Neutrophil (primary cell): ENCODE measurements at regions not wholly inside any gene's neighbourhood (a gene's known extent, or its start where the extent isn't known, plus 50 kb on each side); places are given as distances from the start of the nearest gene placed in this dataset.
"Not testable (repeated sequence)": the region's sequence is repeated elsewhere in the genome, so short reads cannot be mapped to it uniquely, and the experiment has no call there.

ENCODE experiments used
- H3K27ac ChIP-seq: fragments of 200-600 bp; sonication (generic); 2 replicates; pipeline ENCODE4 v1.5.1; 2016; ENCODE audit warnings: mild to moderate bottlenecking, moderate library complexity
- H3K27me3 ChIP-seq: fragments of 200-600 bp; sonication (generic); 2 replicates; pipeline ENCODE4 v1.6.0; 2016; ENCODE audit warnings: mild to moderate bottlenecking
- H3K36me3 ChIP-seq: fragments of 200-600 bp; sonication (generic); 2 replicates; pipeline ENCODE4 v1.5.1; 2017
- H3K4me1 ChIP-seq, 2 experiments: fragments of 200-600 bp in 1 of 2; sonication (generic) in 1 of 2; 1 replicate in 1 of 2; 2 replicates in 1 of 2; pipeline versions ENCODE4 v1.5.1 to v1.6.1; 2013 to 2016; ENCODE audit warnings: low read depth in 1 of 2, low read length in 1 of 2, mild to moderate bottlenecking in 1 of 2, moderate library complexity in 1 of 2; ENCODE audit not compliant: control insufficient read depth in 1 of 2, insufficient read depth in 1 of 2
- H3K4me3 ChIP-seq, 2 experiments: fragments of 200-600 bp in 1 of 2; sonication (generic) in 1 of 2; 1 replicate in 1 of 2; 2 replicates in 1 of 2; pipeline ENCODE4 v1.5.1; 2013 to 2016; ENCODE audit warnings: low read depth in 1 of 2, low read length in 1 of 2, mild to moderate bottlenecking in 1 of 2, moderate library complexity in 1 of 2
- H3K9me3 ChIP-seq: fragments of 200-600 bp; sonication (generic); 2 replicates; pipeline ENCODE4 v1.5.1; 2016
- TF ChIP-seq, protein P1 (sequence below): fragments of 200-600 bp; sonication (generic); IDR thresholded peaks from 2 replicates; pipeline ENCODE4 v1.5.1; 2016; ENCODE audit warnings: antibody characterized with exemption

DNA sequence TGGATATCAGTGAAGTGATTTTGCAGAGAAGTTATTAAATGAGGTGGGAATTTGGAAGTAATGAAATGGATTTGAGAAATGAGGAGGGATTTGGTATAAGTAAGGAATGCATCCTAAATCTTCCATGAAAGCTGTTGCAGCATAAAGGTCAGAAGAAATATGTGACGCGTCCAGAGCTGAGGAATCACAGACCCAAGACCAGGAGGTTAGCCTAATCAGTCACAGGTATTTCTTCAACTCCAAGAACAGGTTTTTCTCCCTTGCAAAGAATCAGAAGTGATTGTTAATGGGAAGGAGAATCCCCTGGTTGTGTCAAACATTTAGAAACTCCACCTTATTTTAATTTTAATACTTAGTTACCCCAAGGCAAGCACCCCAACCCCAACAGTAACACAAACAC, 253.2 kb downstream of the MEX3B start:
- Histone ChIP-seq H3K27ac (no peak overlapping the region), H3K9me3 (no peaks in the 10 kb centered on the region), H3K4me1 (no peaks in the 10 kb centered on the region), H3K36me3 (no peaks in the 10 kb centered on the region), H3K4me3 (no peak overlapping the region), H3K27me3 (no peaks in the 10 kb centered on the region)
- TF ChIP-seq, protein P1, sequence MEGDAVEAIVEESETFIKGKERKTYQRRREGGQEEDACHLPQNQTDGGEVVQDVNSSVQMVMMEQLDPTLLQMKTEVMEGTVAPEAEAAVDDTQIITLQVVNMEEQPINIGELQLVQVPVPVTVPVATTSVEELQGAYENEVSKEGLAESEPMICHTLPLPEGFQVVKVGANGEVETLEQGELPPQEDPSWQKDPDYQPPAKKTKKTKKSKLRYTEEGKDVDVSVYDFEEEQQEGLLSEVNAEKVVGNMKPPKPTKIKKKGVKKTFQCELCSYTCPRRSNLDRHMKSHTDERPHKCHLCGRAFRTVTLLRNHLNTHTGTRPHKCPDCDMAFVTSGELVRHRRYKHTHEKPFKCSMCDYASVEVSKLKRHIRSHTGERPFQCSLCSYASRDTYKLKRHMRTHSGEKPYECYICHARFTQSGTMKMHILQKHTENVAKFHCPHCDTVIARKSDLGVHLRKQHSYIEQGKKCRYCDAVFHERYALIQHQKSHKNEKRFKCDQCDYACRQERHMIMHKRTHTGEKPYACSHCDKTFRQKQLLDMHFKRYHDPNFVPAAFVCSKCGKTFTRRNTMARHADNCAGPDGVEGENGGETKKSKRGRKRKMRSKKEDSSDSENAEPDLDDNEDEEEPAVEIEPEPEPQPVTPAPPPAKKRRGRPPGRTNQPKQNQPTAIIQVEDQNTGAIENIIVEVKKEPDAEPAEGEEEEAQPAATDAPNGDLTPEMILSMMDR, result no peak

DNA sequence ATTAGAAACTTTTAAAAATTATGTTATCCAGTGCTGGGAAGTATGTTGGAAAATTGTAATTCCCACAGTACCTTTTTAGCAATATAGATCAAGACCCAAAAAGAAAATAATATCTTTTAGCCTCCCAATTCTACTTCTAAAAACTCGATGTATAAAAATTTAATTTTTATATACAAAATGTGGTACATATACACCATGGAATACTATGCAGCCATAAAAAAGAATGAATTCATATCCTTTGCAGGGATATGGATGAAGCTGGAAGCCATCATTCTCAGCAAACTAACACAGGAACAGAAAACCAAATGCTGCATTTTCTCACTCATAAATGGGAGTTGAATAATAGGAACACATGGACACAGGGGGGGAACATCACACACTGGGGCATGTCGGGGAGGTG, 254.5 kb downstream of the MEX3B start:
- not testable (repeated sequence) for H3K4me3 ChIP-seq, H3K27me3 ChIP-seq, H3K9me3 ChIP-seq, H3K27ac ChIP-seq, H3K36me3 ChIP-seq, H3K4me1 ChIP-seq

DNA sequence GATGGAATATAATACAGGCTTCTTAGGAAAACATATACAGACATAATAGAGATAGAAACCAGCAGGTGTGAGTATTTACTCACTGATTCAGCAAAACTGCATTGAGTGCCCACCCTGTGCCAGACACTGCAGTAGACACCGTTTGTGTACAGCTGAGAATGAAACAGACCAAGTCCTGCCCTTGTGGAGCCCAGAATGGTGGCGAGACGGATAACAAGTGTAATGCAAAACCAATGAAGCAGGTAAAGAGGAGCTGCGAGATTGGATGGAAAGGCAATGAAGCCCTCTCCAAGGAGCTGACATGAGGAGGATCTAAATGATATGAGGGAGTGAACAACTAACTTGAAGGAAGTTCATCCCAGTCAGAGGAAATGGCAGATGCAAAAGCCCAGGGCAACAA, 256.4 kb downstream of the MEX3B start:
- Histone ChIP-seq H3K4me3 (no peak overlapping the region), H3K36me3 (no peaks in the 10 kb centered on the region), H3K27ac (no peak overlapping the region), H3K27me3 (no peaks in the 10 kb centered on the region), H3K9me3 (no peaks in the 10 kb centered on the region), H3K4me1 (no peaks in the 10 kb centered on the region)
- TF ChIP-seq, protein P1, result no peak

DNA sequence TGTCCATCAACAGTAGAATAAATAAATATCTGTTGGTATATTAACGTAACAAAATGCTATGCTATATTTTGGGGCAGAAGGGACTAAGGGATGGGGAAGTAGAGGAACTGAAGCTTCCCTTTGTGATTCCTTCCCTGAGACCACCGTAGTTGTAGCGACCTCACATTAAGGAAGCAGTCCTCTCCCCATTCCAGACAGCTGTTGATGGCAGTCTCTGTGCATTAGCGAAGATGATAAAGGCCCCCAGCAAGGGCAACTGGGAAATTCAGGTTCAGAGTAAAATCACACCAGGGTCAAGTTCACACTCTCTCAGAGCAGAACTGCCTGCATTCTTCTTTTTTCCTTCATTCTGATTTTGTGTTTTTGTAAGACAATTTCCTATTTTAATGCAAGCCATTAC, 259.0 kb downstream of the MEX3B start:
- H3K4me3 ChIP-seq, result no peak overlapping the region
- H3K9me3 ChIP-seq, result no peaks in the 10 kb centered on the region
- H3K36me3 ChIP-seq, result no peaks in the 10 kb centered on the region
- no peaks in the 10 kb centered on the region for H3K4me1 ChIP-seq
- TF ChIP-seq, protein P1, result no peak
- H3K27me3 ChIP-seq, result no peaks in the 10 kb centered on the region
- no peak overlapping the region for H3K27ac ChIP-seq

DNA sequence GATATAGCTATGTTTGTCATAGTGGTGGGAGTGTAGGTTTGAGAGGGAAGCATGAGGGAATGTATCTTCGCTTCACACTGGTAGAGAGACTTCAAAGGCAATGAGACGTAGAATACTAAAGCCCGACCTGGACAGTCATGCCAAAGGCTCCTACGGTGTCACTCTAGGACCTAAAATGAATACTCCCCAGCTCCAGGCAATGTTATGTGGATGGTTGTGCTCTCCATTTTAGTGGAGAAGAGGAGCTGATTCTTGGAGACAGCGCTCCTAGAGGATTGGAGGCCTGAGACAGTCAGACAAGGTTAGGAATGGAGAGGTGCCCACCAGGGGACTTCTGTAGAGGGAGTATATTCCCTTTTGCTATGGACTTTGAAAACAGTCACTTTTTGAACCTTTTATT, 260.1 kb downstream of the MEX3B start:
- Histone ChIP-seq H3K36me3 (no peaks in the 10 kb centered on the region), H3K27me3 (no peaks in the 10 kb centered on the region), H3K4me3 (no peak overlapping the region), H3K4me1 (no peaks in the 10 kb centered on the region), H3K9me3 (no peaks in the 10 kb centered on the region), H3K27ac (no peak overlapping the region)
- TF ChIP-seq, protein P1, result no peak

DNA sequence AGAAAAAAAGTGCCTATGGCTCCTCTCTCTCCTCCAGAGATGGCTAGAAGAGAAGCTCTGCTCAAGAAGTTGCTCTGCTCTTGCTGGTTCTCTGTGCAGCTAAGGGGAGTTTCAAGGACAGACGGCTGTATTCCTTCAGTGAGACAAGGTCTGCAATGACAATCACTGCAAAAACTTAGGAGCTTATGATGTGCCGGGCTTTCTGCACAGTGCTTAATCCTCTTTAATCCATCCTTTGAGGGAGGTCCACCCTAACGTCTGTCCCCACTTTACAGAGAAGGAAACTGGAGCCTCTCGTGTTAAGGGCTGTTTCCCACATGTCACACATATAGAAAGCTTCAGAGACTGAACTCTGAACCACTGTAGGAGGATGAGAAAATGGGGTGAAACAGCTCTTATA, 260.6 kb downstream of the MEX3B start:
- H3K4me3 ChIP-seq, result no peak overlapping the region
- H3K27me3 ChIP-seq, result no peaks in the 10 kb centered on the region

More for the DNA sequence above, 260.6 kb downstream of the MEX3B start:
- H3K36me3 ChIP-seq, result no peaks in the 10 kb centered on the region
- H3K27ac ChIP-seq, result no peak overlapping the region
- TF ChIP-seq, protein P1, result no peak
- H3K4me1 ChIP-seq, result no peaks in the 10 kb centered on the region
- H3K9me3 ChIP-seq, result no peaks in the 10 kb centered on the region
